Stimulated activated CD8-positive, alpha-beta memory T cell treated with anti-CD3 and anti-CD28 coated beads, Interleukin-15, amount 100 ng/mL, for 24 hours (primary cell): ENCODE measurements at regions not wholly inside any gene's neighbourhood (a gene's known extent, or its start where the extent isn't known, plus 50 kb on each side); places are given as distances from the start of the nearest gene placed in this dataset.
"Not testable (repeated sequence)": the region's sequence is repeated elsewhere in the genome, so short reads cannot be mapped to it uniquely, and the experiment has no call there.

Experiments used
- DNase-seq: peaks from one replicate; pipeline ENCODE4 v3.0.0-alpha.2; 2020; ENCODE audit warnings: low read depth

DNA sequence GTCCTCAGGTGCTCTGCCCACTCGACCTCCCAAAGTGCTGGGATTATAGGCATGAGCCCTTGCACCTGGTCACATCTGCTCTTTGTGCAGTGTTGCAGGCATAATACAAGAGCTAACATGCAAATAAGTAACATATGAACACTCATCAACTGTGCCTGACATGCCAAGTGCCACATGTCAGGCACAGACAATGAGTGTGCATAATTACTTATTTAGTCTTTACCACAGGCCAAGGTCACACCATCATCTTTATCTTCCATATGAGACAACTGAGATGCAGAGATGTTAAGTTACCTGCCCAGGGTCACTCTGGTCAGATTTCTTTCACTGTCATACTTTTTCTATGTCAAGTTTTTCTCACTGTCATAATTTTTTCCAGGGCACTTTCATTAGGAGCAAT, 126.1 kb downstream of the PPIAL4G start:
- no peak for DNase-seq

DNA sequence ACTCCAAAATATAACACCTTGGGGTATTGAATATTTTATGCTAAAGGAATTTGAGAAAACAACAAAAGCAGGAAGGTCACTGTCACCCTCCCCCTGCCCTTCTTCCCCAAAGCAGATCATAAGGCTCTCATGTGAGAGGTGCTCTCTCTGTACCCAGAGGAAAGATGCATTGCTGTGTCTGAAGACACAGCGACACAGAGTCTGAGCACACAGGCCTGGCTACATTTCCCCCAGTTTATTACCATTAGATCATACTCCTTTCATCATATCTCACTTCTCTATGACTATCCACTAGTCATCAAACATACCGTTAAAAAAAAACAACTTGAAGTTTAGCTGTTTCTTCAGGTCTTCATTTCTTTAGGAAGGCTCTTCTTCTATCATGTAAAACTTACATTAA, 127.1 kb downstream of the PPIAL4G start:
- DNase-seq, result no peak

DNA sequence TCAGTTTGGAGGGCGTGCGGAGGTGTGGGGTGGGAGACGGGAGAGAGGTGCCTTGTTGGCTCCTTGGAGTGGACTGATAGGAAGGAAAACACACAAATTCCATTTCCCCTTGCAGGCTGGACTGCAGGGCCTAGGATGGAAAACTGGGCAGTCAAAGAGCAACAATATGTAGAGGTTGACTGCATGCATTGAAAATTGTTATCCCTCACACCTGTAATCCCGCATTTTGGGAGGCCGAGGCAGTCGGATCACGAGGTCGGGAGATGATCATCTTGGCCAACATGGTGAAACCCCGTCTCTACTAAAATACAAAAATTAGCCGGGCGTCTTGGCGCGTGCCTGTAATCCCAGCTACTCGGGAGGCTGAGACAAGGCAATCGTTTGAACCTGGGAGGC, 128.2 kb downstream of the PPIAL4G start:
- DNase-seq, result no peak

GRCh38 chr1:148354284-148354912, 128.7 kb downstream of the PPIAL4G start:
- DNase-seq, result no peak

DNA sequence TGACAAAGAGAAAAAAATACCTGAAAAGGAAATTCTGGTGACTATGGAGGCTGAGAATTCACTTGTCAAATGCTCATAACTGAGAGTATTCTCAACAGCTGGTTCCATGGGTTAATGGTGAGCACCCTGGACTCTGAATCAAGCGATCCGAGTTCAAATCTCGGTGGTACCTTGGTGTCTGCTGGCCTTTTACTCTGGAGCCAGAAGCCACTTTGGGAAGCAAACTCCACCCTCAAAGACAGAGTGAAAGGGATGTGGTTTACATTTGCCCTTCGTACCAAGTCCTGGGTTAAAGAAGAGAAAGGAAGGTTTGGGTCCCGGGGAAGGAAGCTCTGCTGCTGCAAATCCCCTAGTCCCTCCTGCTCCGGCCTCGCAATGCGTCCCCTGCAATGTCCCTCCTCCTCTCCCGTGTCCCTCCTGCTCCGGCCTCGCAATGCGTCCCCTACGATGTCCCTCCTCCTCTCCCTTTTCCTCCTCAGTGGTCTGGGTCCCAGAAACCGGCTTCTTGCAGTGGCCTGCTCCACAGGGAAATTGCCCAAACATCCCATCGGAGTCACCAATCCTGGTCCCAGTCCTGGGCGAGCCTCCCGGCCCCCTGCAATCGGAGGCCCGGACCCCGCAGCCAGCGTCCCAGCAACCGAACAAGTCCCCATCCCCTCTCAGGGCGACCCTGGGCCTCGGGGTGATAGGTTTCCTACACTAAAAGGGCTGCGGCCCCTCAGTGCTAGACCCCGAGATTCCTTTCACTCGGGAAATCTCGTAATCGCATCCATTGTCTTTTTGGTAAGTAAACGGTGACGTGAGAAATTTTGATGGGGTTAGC, 129.4 kb downstream of the PPIAL4G start:
- no peak for DNase-seq

DNA sequence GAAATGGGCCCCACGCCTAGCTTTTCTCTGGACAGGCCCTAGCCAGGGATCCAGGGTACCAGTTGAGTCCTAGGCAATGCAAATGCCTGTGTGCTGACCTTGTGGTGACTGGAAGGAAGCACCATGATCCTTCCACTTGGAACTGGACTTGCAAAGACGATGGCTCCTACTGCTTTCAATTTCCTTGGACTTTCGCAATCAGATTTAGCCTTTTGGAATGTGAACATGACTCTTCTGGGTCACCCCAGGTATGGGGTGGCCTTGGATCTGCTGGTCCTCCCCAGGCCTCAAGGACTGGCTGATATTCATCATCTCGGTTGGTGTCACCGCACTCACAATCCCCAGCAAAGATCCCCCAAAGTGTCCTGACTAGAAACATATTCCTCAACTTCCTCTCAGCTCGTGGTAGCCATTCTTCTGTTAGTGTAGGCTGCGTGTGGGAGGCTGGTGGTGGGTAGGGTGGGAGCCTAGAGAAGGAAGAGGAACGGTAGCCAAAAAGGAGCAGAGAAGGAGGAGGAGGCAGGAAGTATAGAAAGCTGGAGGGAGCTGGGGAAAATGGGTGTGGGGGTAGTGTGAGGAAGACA, 130.5 kb downstream of the PPIAL4G start:
- no peak for DNase-seq

- no peak for DNase-seq
Measured at GRCh38 chr1:148347781-148348180, 135.3 kb downstream of the PPIAL4G start.

DNA sequence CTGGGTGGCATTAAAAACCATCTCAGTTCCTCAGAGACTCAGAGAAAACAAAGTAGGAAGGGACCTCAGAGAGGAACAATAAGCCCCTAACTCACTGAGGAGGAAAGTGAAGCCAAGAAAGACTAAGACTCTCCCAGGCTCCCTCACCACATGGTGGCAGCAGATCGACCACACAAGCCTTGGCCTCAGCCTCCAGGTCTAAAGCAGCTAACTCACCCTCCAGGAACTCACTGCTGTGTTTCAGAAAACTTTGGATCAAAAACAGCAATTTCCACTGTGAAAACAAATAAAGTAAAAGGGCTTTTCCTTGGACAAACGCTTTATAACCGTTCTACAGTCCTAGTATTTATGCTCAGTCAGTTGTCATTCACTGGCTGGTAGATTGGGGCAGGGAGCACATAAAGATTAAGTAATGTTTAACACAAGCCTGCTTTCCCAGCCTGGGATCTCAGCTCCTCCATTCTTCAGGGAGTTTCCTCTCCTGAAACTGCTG, 137.4 kb downstream of the PPIAL4G start:
- DNase-seq, result not testable (repeated sequence)

DNA sequence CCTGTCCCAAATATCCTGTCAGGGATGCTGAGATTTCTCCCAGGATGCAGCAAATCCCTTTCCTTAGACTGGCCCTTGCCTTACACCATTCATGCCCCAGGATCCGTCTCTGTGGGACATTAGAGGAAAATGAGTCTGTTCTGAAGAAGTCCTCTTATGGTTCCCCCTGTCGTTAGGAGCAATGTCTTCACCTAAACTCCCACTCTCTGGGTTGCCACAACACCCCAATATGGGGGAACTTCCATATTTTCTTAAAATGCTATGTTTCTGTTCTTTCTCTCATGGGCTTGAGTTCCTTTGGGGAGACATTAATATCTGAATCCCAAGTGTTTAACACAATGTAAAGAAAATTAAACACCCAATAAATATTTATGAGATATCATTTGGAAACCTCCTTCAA, 138.5 kb downstream of the PPIAL4G start:
- DNase-seq, result not testable (repeated sequence)

GRCh38 chr1:148341729-148342128, 141.4 kb downstream of the PPIAL4G start:
- not testable (repeated sequence) for DNase-seq

DNA sequence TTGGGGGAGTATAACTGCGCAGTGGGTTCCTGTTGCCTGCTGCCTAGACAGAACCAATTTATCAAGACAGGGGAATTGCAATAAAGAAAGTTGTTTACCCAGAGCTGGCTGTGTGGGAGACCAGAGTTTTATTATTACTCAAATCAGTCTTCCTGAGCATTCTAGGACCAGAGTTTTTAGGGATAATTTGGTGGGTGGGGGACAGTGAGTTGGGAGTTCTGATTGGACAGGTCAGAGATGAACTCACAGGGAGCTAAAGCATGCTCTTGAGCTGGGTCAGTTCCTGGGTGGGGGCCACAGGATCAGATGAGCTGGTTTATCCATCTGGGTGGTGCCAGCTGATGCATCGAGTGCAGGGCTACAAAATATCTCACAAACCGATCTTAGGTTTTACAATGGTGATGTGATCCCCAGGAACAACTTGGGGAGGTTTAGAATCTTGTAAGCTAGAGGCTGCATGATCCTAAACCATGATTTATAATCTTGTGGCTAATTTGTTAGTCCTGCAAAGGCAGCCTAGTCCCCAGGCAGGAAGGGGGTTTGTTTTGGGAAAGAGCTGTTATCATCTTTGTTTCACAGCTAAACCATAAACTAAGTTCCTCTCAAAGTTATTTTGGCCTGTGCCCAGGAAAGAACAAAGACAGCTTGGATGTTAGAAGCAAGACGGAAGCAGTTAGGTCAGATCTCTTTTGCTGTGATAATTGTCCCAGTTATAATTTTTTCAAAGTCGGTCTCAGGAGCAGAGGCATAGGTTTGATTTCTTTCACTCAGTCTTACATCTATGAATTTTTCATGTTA, 146.8 kb downstream of the PPIAL4G start:
- not testable (repeated sequence) for DNase-seq

GRCh38 chr1:148334339-148335130, 148.6 kb downstream of the PPIAL4G start:
- peak; percentile 55 for DNase-seq

DNA sequence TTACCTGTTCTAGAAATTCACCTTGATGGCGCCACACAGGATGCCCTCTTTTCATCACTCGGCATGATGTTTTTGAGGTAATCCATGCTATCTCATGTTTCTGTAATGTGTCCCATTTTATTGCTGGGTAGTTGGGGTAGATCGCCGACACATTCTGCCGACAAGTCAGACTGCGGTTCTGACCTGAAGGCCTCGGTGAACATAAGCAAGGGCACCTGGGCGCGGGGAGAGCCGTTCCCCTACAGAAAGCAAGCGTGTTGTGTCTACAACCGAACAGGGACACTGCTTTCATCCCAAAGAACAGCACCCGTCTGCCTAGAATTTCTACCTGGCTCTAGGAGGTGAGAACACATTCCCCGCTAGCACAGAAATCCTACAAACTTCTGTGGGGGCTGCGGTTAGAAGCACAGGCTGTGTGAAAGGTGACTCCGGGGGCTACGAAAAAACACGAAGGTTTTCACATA, 149.2 kb downstream of the PPIAL4G start:
- no peak for DNase-seq

DNA sequence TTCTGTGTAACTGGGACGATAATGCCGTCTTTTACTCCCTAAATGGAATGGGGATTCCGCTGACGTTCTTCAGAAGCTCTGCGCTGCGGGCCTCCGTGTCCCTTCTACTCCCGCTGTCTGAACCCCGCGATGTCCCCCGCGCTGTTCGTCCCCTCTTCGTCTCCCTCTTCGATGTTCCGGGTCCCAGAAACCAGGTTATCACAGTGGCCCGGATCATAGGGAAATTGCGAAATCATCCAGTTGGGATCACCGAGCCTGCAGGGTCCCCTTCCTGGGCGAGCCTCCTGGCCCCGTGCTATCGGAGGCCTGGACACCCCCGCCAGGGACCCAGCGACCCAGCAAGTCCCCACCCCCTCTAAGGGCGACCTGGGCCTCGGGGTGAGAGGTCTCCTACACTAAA, 154.2 kb downstream of the PPIAL4G start:
- DNase-seq, result no peak

- not testable (repeated sequence) for DNase-seq
Measured at GRCh38 chr1:148325031-148325430, 158.1 kb downstream of the PPIAL4G start.

DNA sequence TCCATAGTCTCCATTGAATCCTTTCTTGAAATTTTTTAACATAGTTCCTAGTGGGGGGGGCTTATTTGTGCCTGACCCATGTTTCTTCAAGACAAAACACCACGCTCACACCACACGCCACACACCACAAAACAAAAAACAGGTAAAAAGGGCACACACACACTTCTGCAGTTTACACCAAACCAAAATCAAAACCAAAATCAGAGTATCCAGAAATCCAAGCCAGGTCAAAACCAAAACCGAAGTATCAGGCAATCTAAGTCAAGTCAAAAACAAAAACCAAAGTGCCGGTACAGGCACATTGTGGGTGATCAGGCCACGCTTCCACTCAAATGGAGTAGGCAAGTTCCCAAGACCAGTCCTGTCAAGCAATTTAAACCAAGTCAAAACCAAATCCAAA, 158.6 kb downstream of the PPIAL4G start:
- not testable (repeated sequence) for DNase-seq

DNA sequence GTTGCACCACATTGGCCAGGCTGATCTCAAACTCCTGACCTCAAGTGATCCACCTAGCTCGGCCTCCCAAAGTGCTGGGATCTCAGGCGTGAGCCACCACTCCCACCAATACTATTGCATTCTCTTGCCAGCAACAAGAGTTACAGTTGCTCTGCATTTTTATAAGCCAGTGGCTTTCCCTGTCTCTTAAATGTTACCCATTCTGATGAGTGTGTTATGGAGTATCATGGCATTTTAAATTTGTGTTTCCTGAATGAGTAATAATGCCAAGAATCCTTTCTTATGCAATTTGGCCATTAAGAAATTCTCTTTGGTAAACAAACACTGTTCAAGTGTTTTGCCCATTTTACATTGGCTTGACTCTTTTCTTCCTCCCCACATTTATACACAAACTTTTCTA, 163.0 kb downstream of the PPIAL4G start:
- not testable (repeated sequence) for DNase-seq

DNA sequence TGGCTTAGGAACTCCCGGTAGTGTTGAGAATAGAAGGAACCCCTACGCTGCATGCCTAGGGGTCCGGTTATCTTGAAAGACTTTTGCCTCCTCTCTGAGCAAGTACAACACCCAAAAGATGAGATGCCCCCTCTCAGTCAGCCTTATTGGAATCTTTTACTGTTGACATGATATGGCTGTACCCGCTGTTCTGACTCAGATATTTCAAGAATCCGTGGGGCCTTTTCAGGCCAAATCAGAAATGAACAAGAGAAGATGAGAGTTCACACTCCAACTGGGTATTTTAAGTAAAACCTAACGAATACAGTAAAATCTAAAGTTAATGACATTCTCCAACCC, 164.2 kb downstream of the PPIAL4G start:
- DNase-seq, result no peak

DNA sequence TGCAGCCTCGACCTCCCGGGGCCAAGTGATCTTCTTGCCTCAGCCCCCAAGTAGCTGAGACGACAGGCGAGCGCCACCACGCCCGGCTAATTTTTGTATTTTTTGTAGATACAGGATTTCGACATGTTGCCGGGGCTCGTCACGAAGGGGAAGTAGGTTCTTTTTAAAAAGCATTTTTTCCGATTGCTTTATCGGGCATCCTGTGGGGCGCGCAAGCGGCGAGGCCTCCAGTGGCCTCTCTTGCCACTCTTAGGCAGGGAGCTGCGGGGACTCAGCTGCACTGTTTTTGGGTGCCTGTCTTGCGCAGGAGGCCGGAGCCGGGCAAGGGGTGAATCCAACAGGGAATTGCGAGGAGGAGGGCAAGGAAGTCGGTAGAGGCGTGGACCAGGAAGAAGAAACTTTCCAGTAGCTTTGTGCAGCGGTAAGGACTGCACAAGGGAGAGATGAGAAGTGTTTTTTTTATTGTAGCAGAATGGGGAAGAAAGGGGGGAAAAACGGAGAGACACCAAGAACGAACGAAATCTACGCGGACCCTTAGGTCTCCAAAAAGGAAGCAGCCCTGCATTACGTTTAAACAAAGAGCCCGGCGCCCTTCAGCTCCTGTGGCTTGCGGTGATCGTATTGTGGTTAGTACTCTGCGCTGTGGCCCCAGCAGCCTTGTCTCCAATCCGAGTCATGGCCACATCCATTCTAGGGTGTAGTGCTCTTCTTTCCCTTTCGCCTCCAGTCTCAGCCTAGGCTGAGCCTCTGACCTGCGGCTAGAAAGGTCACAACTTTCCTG, 164.8 kb downstream of the PPIAL4G start:
- DNase-seq, result no peak

- DNase-seq, result no peak
Measured at GRCh38 chr1:148317288-148317985, 165.4 kb upstream of the NBPF11 start.
